GM21737 (cell line): ENCODE measurements at regions not wholly inside any gene's neighbourhood (a gene's known extent, or its start where the extent isn't known, plus 50 kb on each side); places are given as distances from the start of the nearest gene placed in this dataset.
"Not testable (repeated sequence)": the region's sequence is repeated elsewhere in the genome, so short reads cannot be mapped to it uniquely, and the experiment has no call there.

Experiments
- ATAC-seq: cut with Tn5 transposase; IDR thresholded peaks from one replicate; pipeline ENCODE4 v1.9.1; 2021; ENCODE audit warnings: mild to moderate bottlenecking, moderate library complexity; ENCODE audit not compliant: unreplicated experiment

- ATAC-seq: not testable (repeated sequence)
Measured at GRCh38 chr7:73244782-73245311, 63.8 kb downstream of the NSUN5 start.

GRCh38 chr7:73234994-73235717 is 73.5 kb downstream of the NSUN5 start:
- peak; percentile 90 for ATAC-seq

- ATAC-seq: not testable (repeated sequence)
Measured at GRCh38 chr7:73225745-73226144, 82.9 kb downstream of the NSUN5 start.

GRCh38 chr7:73221724-73222123 is 86.9 kb downstream of the NSUN5 start:
- ATAC-seq: not testable (repeated sequence)

- peak; percentile 37 for ATAC-seq
Measured at GRCh38 chr7:73220766-73221370, 87.8 kb downstream of the NSUN5 start.

GRCh38 chr7:73220357-73220756 is 88.3 kb downstream of the NSUN5 start:
- peak; percentile 86 for ATAC-seq

GRCh38 chr7:73218802-73219201 is 89.8 kb downstream of the NSUN5 start:
- not testable (repeated sequence) for ATAC-seq

- ATAC-seq: not testable (repeated sequence)
Measured at GRCh38 chr7:73216046-73216675, 92.5 kb downstream of the NSUN5 start.

GRCh38 chr7:73215232-73215631 is 93.4 kb downstream of the NSUN5 start:
- ATAC-seq: not testable (repeated sequence)

- ATAC-seq: not testable (repeated sequence)
Measured at GRCh38 chr7:73214471-73214870, 94.2 kb downstream of the NSUN5 start.

- ATAC-seq: not testable (repeated sequence)
Measured at GRCh38 chr7:73213076-73213475, 95.5 kb downstream of the NSUN5 start.

GRCh38 chr7:73205594-73205993 is 103.0 kb downstream of the NSUN5 start:
- ATAC-seq: not testable (repeated sequence)

- not testable (repeated sequence) for ATAC-seq
Measured at GRCh38 chr7:73204898-73205297, 103.7 kb downstream of the NSUN5 start.

GRCh38 chr7:73203312-73203711 is 105.3 kb downstream of the NSUN5 start:
- not testable (repeated sequence) for ATAC-seq

- not testable (repeated sequence) for ATAC-seq
Measured at GRCh38 chr7:73201264-73201663, 107.4 kb downstream of the NSUN5 start.

GRCh38 chr7:73200518-73201099 is 108.0 kb downstream of the NSUN5 start:
- not testable (repeated sequence) for ATAC-seq

GRCh38 chr7:73193991-73194390 is 108.2 kb upstream of the SPDYE9 start:
- not testable (repeated sequence) for ATAC-seq

GRCh38 chr7:73190483-73191155 is 104.8 kb upstream of the SPDYE9 start:
- ATAC-seq: not testable (repeated sequence)

GRCh38 chr7:73188287-73188686 is 102.4 kb upstream of the SPDYE9 start:
- not testable (repeated sequence) for ATAC-seq

GRCh38 chr7:73186589-73187309 is 100.9 kb upstream of the SPDYE9 start:
- not testable (repeated sequence) for ATAC-seq
